ENCODE measurements at regions not wholly inside any gene's neighbourhood (a gene's known extent, or its start where the extent isn't known, plus 50 kb on each side); places are given as distances from the start of the nearest gene placed in this dataset.

GRCh38 chr6:127053875-127054235, 64.6 kb upstream of the RSPO3 start:
- Histone ChIP-seq H3K4me3 (ENCODE audit: low read depth, low read length) (no peak overlapping the region), H3K36me3 (ENCODE audit: control insufficient read depth, insufficient read depth, low read length) (no peaks in the 10 kb centered on the region), H3K27me3 (ENCODE audit: control insufficient read depth, insufficient read depth, low read length) (no peaks in the 10 kb centered on the region)
- no peak for DNase-seq (ENCODE audit: low read depth)
- TF ChIP-seq, protein P1, sequence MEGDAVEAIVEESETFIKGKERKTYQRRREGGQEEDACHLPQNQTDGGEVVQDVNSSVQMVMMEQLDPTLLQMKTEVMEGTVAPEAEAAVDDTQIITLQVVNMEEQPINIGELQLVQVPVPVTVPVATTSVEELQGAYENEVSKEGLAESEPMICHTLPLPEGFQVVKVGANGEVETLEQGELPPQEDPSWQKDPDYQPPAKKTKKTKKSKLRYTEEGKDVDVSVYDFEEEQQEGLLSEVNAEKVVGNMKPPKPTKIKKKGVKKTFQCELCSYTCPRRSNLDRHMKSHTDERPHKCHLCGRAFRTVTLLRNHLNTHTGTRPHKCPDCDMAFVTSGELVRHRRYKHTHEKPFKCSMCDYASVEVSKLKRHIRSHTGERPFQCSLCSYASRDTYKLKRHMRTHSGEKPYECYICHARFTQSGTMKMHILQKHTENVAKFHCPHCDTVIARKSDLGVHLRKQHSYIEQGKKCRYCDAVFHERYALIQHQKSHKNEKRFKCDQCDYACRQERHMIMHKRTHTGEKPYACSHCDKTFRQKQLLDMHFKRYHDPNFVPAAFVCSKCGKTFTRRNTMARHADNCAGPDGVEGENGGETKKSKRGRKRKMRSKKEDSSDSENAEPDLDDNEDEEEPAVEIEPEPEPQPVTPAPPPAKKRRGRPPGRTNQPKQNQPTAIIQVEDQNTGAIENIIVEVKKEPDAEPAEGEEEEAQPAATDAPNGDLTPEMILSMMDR (IDR thresholded peaks at IDR 0.05; ENCODE audit: insufficient read depth, low read length, poor library complexity, severe bottlenecking), result no peak

DNA sequence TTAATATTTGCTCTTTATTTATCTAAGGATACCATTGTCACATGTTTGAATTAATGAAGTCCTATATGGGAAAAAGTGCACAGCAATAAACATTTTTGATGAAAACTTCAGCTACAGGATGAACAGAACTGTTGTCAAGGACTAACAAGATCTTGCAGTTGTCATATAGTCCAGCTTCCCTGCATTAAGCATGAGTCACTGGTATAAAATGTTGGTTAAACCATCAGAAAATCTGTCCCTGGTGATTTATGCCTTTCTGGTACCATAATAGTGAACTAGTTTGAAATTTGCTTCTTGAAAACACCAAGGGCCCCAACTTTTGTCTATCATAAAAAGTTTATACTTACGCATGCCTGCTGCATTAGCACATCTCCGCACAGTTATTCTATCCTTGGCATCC, 60.4 kb upstream of the RSPO3 start:
- no peak overlapping the region for H3K4me3 ChIP-seq (ENCODE audit: low read depth, low read length)
- H3K36me3 ChIP-seq (ENCODE audit: control insufficient read depth, insufficient read depth, low read length), result no peaks in the 10 kb centered on the region
- no peak for DNase-seq (ENCODE audit: low read depth)
- no peaks in the 10 kb centered on the region for H3K27me3 ChIP-seq (ENCODE audit: control insufficient read depth, insufficient read depth, low read length)
- TF ChIP-seq, protein P1 (IDR thresholded peaks at IDR 0.05; ENCODE audit: insufficient read depth, low read length, poor library complexity, severe bottlenecking), result no peak

DNA sequence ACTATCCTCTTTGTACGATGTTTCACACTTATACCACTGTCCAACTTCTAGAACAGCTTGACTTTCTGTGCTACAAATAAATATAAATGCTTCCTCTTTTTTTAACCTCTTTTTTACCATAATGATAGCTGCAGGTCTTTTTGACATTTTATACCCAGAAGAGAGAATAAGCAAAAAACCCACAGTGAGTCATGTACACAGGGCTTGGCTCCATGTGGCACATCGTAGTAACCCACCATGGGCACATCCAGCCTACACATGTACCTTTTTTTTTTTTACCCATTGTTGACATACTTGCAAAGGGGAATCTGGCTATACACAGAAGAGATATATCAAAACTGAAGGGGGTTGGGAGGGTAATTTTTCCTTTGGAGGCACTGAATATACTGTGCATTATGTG, 59.5 kb upstream of the RSPO3 start:
- H3K4me3 ChIP-seq (ENCODE audit: low read depth, low read length), result no peak overlapping the region
- no peak for DNase-seq (ENCODE audit: low read depth)
- no peaks in the 10 kb centered on the region for H3K27me3 ChIP-seq (ENCODE audit: control insufficient read depth, insufficient read depth, low read length)
- no peaks in the 10 kb centered on the region for H3K36me3 ChIP-seq (ENCODE audit: control insufficient read depth, insufficient read depth, low read length)
- TF ChIP-seq, protein P1 (IDR thresholded peaks at IDR 0.05; ENCODE audit: insufficient read depth, low read length, poor library complexity, severe bottlenecking), result no peak

Data from kidney epithelial cell (primary cell).